ENCODE measurements at regions not wholly inside any gene's neighbourhood (a gene's known extent, or its start where the extent isn't known, plus 50 kb on each side); places are given as distances from the start of the nearest gene placed in this dataset.

DNA sequence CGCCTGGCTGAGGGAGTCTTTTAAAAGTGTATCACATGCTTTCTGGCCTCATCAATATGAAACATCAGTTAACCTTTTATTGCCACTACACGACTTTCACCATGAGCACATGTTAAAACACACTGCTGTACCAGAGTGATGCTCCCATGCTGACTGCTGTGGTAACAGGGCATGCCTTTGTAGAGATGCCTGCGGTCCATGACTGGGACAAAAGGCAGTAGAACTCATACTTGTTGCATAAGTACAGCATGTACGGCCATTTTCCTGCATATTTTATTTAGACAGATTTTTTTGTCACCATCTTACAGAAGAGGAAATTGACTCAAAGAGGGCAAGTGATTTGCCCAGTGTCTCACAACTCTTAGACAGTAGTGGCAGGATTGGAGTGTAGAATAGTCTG, 105.7 kb upstream of the ADAMTSL1 start:
- SMC1A ChIA-PET (ENCODE audit: uncharacterized antibody, unreplicated experiment): no interaction called here
- 33% methylated on average over 4 of the region's 4 CpGs for WGBS (ENCODE audit: insufficient coverage, insufficient replicate concordance, low lambda C conversion rate, missing lambda C conversion rate)
- H3K4me2 ChIP-seq (ENCODE audit: control insufficient read depth, insufficient read depth): no peak overlapping the region
- RAD21 ChIA-PET (ENCODE audit: unreplicated experiment): no interaction called here
- intact Hi-C loops (cut with micrococcal nuclease; ENCODE audit: unreplicated experiment) (no loop called here), in situ Hi-C loops (cut with MboI) (no loop called here)
- FAIRE-seq (no peak), DNase-seq (ENCODE audit: low read depth, low spot score) (no peak), ATAC-seq (no peak)
- POLR2A ChIA-PET: no interaction called here
- no peak overlapping the region for H3K4me3 ChIP-seq
- no peaks in the 10 kb centered on the region for H3K27me3 ChIP-seq (replicated peaks in 1 of 2; ENCODE audit: control insufficient read depth in 2 of 2, insufficient read depth in 2 of 2, low read length in 1 of 2)
- BruUV-seq (replicated peaks): no TSS peak
- no peak overlapping the region for H3K9ac ChIP-seq (ENCODE audit: control insufficient read depth, insufficient read depth, low read length)
- TF ChIP-seq, protein P1, sequence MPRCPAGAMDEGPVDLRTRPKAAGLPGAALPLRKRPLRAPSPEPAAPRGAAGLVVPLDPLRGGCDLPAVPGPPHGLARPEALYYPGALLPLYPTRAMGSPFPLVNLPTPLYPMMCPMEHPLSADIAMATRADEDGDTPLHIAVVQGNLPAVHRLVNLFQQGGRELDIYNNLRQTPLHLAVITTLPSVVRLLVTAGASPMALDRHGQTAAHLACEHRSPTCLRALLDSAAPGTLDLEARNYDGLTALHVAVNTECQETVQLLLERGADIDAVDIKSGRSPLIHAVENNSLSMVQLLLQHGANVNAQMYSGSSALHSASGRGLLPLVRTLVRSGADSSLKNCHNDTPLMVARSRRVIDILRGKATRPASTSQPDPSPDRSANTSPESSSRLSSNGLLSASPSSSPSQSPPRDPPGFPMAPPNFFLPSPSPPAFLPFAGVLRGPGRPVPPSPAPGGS (IDR thresholded peaks at IDR 0.05; ENCODE audit: borderline replicate concordance, insufficient read depth, low read depth, low read length, poor library complexity, severe bottlenecking): no peak
- TF ChIP-seq HCFC1 (IDR thresholded peaks at IDR 0.05; ENCODE audit: low read length) (no peak), KAT2A (conservative IDR thresholded peaks at IDR 0.05; ENCODE audit: control insufficient read depth, low read depth, low read length) (no peak), TBL1XR1 (IDR thresholded peaks at IDR 0.05; ENCODE audit: low read depth, low read length) (no peak), SIX5 (IDR thresholded peaks at IDR 0.05; ENCODE audit: low read depth, low read length, severe bottlenecking) (no peak), TARDBP (IDR thresholded peaks at IDR 0.05; ENCODE audit: borderline replicate concordance) (no peak)
- TF ChIP-seq, protein P2, sequence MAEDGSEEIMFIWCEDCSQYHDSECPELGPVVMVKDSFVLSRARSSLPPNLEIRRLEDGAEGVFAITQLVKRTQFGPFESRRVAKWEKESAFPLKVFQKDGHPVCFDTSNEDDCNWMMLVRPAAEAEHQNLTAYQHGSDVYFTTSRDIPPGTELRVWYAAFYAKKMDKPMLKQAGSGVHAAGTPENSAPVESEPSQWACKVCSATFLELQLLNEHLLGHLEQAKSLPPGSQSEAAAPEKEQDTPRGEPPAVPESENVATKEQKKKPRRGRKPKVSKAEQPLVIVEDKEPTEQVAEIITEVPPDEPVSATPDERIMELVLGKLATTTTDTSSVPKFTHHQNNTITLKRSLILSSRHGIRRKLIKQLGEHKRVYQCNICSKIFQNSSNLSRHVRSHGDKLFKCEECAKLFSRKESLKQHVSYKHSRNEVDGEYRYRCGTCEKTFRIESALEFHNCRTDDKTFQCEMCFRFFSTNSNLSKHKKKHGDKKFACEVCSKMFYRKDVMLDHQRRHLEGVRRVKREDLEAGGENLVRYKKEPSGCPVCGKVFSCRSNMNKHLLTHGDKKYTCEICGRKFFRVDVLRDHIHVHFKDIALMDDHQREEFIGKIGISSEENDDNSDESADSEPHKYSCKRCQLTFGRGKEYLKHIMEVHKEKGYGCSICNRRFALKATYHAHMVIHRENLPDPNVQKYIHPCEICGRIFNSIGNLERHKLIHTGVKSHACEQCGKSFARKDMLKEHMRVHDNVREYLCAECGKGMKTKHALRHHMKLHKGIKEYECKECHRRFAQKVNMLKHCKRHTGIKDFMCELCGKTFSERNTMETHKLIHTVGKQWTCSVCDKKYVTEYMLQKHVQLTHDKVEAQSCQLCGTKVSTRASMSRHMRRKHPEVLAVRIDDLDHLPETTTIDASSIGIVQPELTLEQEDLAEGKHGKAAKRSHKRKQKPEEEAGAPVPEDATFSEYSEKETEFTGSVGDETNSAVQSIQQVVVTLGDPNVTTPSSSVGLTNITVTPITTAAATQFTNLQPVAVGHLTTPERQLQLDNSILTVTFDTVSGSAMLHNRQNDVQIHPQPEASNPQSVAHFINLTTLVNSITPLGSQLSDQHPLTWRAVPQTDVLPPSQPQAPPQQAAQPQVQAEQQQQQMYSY (CRISPR knock-in tag; IDR thresholded peaks at IDR 0.05): no peak
- TF ChIP-seq, protein P3, sequence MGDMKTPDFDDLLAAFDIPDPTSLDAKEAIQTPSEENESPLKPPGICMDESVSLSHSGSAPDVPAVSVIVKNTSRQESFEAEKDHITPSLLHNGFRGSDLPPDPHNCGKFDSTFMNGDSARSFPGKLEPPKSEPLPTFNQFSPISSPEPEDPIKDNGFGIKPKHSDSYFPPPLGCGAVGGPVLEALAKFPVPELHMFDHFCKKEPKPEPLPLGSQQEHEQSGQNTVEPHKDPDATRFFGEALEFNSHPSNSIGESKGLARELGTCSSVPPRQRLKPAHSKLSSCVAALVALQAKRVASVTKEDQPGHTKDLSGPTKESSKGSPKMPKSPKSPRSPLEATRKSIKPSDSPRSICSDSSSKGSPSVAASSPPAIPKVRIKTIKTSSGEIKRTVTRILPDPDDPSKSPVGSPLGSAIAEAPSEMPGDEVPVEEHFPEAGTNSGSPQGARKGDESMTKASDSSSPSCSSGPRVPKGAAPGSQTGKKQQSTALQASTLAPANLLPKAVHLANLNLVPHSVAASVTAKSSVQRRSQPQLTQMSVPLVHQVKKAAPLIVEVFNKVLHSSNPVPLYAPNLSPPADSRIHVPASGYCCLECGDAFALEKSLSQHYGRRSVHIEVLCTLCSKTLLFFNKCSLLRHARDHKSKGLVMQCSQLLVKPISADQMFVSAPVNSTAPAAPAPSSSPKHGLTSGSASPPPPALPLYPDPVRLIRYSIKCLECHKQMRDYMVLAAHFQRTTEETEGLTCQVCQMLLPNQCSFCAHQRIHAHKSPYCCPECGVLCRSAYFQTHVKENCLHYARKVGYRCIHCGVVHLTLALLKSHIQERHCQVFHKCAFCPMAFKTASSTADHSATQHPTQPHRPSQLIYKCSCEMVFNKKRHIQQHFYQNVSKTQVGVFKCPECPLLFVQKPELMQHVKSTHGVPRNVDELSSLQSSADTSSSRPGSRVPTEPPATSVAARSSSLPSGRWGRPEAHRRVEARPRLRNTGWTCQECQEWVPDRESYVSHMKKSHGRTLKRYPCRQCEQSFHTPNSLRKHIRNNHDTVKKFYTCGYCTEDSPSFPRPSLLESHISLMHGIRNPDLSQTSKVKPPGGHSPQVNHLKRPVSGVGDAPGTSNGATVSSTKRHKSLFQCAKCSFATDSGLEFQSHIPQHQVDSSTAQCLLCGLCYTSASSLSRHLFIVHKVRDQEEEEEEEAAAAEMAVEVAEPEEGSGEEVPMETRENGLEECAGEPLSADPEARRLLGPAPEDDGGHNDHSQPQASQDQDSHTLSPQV (IDR thresholded peaks at IDR 0.05): no peak
- TF ChIP-seq, protein P4, sequence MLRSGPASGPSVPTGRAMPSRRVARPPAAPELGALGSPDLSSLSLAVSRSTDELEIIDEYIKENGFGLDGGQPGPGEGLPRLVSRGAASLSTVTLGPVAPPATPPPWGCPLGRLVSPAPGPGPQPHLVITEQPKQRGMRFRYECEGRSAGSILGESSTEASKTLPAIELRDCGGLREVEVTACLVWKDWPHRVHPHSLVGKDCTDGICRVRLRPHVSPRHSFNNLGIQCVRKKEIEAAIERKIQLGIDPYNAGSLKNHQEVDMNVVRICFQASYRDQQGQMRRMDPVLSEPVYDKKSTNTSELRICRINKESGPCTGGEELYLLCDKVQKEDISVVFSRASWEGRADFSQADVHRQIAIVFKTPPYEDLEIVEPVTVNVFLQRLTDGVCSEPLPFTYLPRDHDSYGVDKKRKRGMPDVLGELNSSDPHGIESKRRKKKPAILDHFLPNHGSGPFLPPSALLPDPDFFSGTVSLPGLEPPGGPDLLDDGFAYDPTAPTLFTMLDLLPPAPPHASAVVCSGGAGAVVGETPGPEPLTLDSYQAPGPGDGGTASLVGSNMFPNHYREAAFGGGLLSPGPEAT (IDR thresholded peaks at IDR 0.05; ENCODE audit: low read depth): no peak
- H3K79me2 ChIP-seq (ENCODE audit: control insufficient read depth, insufficient read depth, low read length): no peaks in the 10 kb centered on the region
- no peak overlapping the region for H3K27ac ChIP-seq (ENCODE audit: control insufficient read depth, insufficient read depth)
- CTCF ChIA-PET: no interaction called here
- no peak overlapping the region for H2AFZ ChIP-seq (ENCODE audit: control insufficient read depth, low read depth, low read length)
- no peaks in the 10 kb centered on the region for H3K36me3 ChIP-seq (ENCODE audit: control insufficient read depth in 2 of 2, insufficient read depth in 2 of 2, low read length in 1 of 2)
- H4K20me1 ChIP-seq (ENCODE audit: control insufficient read depth, insufficient read depth): no peaks in the 10 kb centered on the region
- no peaks in the 10 kb centered on the region for H3K9me3 ChIP-seq (replicated peaks; ENCODE audit: control insufficient read depth, insufficient read depth, low read length)
- no peaks in the 10 kb centered on the region; the same call in 1 of the 2 replicates for H3K4me1 ChIP-seq (ENCODE audit: control insufficient read depth, insufficient read depth, low read length)
